Breast epithelium (tissue), 4 donors: ENCODE measurements at regions not wholly inside any gene's neighbourhood (a gene's known extent, or its start where the extent isn't known, plus 50 kb on each side); places are given as distances from the start of the nearest gene placed in this dataset.
"Not testable (repeated sequence)": the region's sequence is repeated elsewhere in the genome, so short reads cannot be mapped to it uniquely, and the experiment has no call there.

Experiments
- DNase-seq, 2 donors: peaks; one replicate each; pipeline ENCODE4 v3.0.0-alpha.2; 2019; ENCODE audit warnings: low spot score in 2 of 2
- H3K27ac ChIP-seq, 2 donors: fragments of 200-600 bp; sonication (generic) in 1 of 2; one replicate each; pipeline ENCODE4 v1.5.1; 2016 to 2019; ENCODE audit warnings: mild to moderate bottlenecking in 1 of 2
- H3K27me3 ChIP-seq, 2 donors: fragments of 200-600 bp; sonication (generic) in 1 of 2; one replicate each; pipeline versions ENCODE4 v1.5.1 to v1.6.0; 2017 to 2019; ENCODE audit warnings: control low read depth in 1 of 2, mild to moderate bottlenecking in 1 of 2
- H3K36me3 ChIP-seq: fragments of 200-600 bp; one replicate; pipeline ENCODE4 v1.5.1; 2019
- H3K4me1 ChIP-seq, 2 donors: fragments of 200-600 bp; sonication (generic); one replicate each; pipeline ENCODE4 v1.5.1; 2016 to 2019; ENCODE audit warnings: control low read depth in 1 of 2
- H3K4me3 ChIP-seq, 3 donors: fragments of 200-600 bp; sonication (generic); 1 replicate in 2 of 3; 2 replicates in 1 of 3; pipeline ENCODE4 v1.5.1; 2016 to 2019; ENCODE audit warnings: mild to moderate bottlenecking in 3 of 3, moderate library complexity in 2 of 3
- H3K9me3 ChIP-seq, 2 donors: fragments of 200-600 bp; sonication (generic) in 1 of 2; one replicate each; pipeline ENCODE4 v1.5.1; 2016 to 2019; ENCODE audit warnings: control low read depth in 1 of 2
- POLR2A ChIP-seq: fragments of 450-650 bp; IDR thresholded peaks from one replicate; pipeline ENCODE4 v1.6.1; 2016; ENCODE audit warnings: antibody characterized with exemption, mild to moderate bottlenecking, moderate library complexity
- POLR2AphosphoS5 ChIP-seq, 3 donors: sonication (generic); formaldehyde crosslinking; IDR thresholded peaks; one replicate each; pipeline ENCODE4 v1.6.1; 2017; ENCODE audit warnings: antibody characterized with exemption in 3 of 3
- intact Hi-C: fragments of 100-400 bp; cut with DNase I; formaldehyde crosslinking; loops from one replicate; pipeline ENCODE4 v1.15.1; 2023; ENCODE audit warnings: low total_unique reads
- TF ChIP-seq, protein P1 (sequence below), 3 donors: fragments of 450-650 bp; IDR thresholded peaks; one replicate each; pipeline ENCODE4 v1.5.1; 2016 to 2017; ENCODE audit warnings: antibody characterized with exemption in 3 of 3, mild to moderate bottlenecking in 3 of 3, moderate library complexity in 3 of 3

DNA sequence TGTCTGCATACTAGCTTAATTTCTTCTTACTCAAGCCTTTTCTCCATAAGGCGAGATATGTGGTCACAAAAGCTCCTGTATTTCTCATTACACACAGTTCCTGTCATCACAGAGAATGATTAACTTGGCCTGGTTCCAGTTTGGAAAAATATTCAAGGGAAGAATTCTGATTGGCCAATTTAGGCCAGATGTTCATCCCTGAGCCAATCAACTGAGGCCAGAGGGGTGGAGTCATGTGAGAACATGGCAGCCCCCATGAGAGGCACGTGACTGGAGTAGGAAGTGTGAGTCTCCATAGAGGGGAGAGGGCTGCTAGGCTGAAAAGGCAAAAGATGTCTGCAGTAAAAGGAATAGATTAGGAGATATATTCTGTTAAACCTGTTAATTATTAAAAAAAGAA is 167.5 kb upstream of the FRG2C start:
- DNase-seq, H3K9me3 ChIP-seq, intact Hi-C loops, H3K27ac ChIP-seq, H3K36me3 ChIP-seq, H3K4me3 ChIP-seq, H3K4me1 ChIP-seq, H3K27me3 ChIP-seq: not testable (repeated sequence)

DNA sequence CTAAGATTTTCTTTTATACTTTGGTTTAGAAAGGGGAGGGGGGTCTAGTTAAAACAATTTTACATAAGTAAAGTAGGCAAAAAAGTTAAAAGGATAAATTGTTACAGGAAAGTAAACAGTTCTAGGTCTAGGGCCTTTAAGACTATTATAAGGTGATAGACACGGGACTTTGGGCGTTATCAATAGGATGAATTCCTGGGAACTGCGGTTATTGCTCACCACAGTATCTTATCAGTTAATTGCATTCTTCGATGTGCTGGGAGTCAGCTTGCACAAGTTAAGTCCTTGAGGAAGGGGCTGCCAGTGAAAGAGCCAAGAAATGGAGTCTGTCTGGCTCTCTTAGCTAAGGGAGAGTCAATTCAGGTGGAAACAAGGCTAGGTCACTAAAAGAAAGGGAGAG is 163.8 kb upstream of the FRG2C start:
- DNase-seq, H3K27ac ChIP-seq, H3K4me1 ChIP-seq, H3K36me3 ChIP-seq, intact Hi-C loops, H3K27me3 ChIP-seq, H3K9me3 ChIP-seq, H3K4me3 ChIP-seq: not testable (repeated sequence)

DNA sequence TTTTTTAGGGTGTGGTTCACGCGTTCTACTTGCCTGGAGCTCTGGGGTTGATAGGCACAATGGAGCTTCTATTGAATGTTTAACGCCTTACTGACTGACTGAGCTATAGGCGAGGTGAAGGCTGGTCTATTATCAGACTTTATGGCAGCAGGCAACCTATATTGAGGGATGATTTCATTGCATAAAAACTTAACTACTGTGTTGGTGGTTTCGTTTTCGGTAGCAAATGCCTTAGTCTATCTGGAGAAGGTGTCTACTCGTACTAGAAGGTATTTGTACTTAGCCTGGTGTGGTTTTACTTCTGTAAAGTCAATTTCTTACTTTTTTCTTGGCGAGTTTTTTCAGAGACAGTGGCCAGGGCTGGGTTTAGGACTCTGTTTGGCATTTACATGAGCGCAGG is 162.0 kb upstream of the FRG2C start:
- H3K27me3 ChIP-seq, H3K27ac ChIP-seq, H3K4me1 ChIP-seq, H3K4me3 ChIP-seq, H3K36me3 ChIP-seq, DNase-seq, intact Hi-C loops, H3K9me3 ChIP-seq: not testable (repeated sequence)

DNA sequence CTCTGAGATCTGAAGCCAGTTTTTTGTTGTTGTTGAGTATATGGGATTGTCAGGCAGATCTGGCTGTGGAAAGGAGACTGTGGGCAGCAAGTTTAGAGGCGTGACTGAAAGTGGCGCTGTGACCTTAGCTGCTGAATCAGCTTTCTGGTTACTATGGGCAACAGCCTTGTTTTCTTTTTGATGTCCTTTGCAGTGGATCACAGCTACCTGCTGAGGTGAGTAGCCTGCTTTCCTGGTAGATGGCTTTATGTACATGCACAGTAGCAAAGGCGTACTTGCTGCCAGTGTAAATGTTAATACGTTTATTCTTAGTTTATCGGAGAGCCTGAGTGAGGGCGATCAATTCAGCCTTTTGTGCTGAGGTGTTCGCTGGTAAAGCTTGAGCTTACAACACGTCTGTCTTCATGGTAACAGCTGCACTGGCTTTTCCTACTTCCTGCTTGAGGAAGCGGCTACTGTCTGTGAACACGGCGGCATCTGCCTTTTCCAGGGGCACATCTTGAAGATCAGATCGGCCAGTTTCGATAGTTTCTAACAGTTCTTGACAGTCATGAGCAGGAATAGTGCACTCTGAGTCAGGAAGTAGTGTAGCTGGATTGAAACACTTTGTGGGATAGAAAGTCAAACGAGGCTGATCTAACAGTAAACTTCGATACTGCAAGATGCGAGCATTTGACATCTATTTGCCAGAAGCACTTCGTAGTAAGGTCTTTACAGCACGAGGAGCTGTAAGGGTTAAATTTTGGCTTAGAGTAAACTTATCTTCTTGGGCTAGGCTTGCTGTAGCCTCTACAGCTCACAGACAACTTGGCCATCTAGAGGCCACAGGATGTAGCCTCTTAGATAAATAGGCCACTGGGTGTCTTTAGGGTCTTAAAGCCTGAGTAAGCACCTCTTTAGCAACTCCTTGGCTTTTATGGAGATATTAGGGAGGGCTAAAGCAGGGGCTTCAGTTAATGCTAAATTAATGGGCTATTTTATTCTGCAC is 161.1 kb upstream of the FRG2C start:
- H3K27ac ChIP-seq = not testable (repeated sequence)

DNA sequence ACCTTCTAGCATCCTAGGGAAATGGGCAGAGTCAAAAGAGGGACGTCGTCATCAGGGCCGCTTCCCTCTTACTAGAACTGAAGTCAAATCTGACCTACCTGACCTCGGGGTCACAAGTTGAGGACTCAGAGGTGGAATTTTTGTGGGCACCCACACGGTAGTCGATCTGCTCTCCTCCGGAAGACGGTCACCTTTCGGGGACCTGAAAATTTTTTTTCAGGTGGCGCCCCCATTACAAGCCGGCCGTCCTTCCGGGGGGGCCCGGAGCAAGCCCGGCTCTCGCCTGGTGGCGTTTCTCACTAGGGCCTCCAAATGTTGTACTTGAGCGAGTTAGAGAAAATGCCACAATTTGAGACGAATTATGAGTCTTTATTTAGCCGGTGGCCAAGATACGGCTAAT is 157.5 kb upstream of the FRG2C start:
- H3K4me3 ChIP-seq = no peak overlapping the region
- no peaks in the 10 kb centered on the region for H3K27me3 ChIP-seq
- no peaks in the 10 kb centered on the region for H3K36me3 ChIP-seq
- no peak for DNase-seq
- intact Hi-C loops = no loop called here
- TF ChIP-seq POLR2AphosphoS5 (IDR thresholded peaks at IDR 0.05) (no peak), POLR2A (no peak)
- TF ChIP-seq, protein P1, sequence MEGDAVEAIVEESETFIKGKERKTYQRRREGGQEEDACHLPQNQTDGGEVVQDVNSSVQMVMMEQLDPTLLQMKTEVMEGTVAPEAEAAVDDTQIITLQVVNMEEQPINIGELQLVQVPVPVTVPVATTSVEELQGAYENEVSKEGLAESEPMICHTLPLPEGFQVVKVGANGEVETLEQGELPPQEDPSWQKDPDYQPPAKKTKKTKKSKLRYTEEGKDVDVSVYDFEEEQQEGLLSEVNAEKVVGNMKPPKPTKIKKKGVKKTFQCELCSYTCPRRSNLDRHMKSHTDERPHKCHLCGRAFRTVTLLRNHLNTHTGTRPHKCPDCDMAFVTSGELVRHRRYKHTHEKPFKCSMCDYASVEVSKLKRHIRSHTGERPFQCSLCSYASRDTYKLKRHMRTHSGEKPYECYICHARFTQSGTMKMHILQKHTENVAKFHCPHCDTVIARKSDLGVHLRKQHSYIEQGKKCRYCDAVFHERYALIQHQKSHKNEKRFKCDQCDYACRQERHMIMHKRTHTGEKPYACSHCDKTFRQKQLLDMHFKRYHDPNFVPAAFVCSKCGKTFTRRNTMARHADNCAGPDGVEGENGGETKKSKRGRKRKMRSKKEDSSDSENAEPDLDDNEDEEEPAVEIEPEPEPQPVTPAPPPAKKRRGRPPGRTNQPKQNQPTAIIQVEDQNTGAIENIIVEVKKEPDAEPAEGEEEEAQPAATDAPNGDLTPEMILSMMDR (IDR thresholded peaks at IDR 0.05) = no peak
- no peak overlapping the region for H3K27ac ChIP-seq
- H3K9me3 ChIP-seq = peaks cover 14 to 26% of the 10 kb centered on the region in 2 donors
- no peaks in the 10 kb centered on the region for H3K4me1 ChIP-seq

More for the DNA sequence above, 161.1 kb upstream of the FRG2C start:
- H3K36me3 ChIP-seq, intact Hi-C loops, H3K27me3 ChIP-seq, H3K4me1 ChIP-seq, H3K9me3 ChIP-seq, DNase-seq: not testable (repeated sequence)
- peak overlapping the region in 2 of 3 donors; percentile 12 to 46 for H3K4me3 ChIP-seq

DNA sequence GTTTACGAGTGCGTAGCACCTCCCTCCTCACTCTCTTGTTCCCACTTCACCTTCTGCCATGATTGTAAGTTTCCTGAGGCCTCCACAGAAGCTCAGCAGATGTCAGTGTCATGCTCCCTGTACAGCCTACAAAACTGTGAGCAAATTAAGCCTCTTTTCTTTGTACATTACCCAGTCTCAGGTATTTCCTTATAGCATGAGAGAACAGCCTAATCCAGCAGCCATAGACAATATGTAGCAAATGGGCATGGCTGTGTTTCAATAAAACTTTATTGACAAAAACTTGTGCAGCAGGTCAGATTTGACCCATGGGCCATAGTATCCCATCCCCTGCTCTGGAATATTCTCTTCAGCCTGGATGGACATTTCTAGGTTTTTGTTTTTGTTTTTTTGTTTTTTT is 156.2 kb upstream of the FRG2C start:
- DNase-seq, H3K4me1 ChIP-seq, H3K27me3 ChIP-seq, H3K27ac ChIP-seq, H3K4me3 ChIP-seq, H3K36me3 ChIP-seq, intact Hi-C loops: not testable (repeated sequence)
- H3K9me3 ChIP-seq = peaks cover 25 to 29% of the 10 kb centered on the region in 2 donors

DNA sequence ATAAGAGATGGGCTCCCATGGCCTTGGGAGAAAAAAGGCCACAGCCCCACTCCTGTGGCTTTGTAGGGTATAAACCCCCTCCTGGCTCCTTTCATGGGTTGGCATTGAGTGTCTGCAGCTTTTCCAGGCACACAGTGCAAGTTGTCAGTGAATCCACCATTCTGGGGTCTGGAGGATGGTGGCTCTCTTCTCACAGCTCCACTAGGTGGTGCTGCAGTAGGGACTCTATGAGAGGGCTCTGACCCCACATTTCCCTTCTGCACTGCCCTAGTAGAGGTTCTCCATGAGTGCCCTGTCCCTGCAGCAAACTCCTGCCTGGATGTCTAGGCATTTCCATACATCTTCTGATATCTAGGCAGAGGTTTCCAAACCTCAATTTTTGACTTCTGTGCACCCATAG is 136.5 kb upstream of the FRG2C start:
- H3K36me3 ChIP-seq, H3K27me3 ChIP-seq, H3K4me1 ChIP-seq, H3K4me3 ChIP-seq, intact Hi-C loops, DNase-seq, H3K27ac ChIP-seq, H3K9me3 ChIP-seq: not testable (repeated sequence)

DNA sequence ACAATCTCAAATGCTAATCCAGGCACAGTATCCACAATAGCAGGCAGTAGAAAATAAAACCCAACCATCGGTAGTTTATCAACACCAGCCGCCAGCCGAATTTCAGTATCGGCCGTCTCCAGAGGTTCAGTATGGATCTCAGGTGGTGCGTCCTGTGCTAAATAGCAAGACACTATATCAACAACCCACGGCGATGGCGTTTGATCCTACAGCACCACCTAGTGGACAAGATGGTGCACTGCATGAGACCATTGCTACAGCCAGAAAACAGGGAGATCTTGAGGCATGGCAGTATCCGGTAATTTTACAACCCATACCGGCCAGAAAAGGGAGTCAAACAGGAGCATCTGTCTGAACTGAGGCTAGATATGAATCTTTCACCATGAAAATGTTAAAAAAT is 112.0 kb upstream of the FRG2C start:
- H3K27ac ChIP-seq, H3K27me3 ChIP-seq, H3K4me3 ChIP-seq, H3K4me1 ChIP-seq, H3K9me3 ChIP-seq, H3K36me3 ChIP-seq, intact Hi-C loops, DNase-seq: not testable (repeated sequence)
- TF ChIP-seq, protein P1 (IDR thresholded peaks at IDR 0.05) = peak in 1 of 3 donors; percentile 30

DNA sequence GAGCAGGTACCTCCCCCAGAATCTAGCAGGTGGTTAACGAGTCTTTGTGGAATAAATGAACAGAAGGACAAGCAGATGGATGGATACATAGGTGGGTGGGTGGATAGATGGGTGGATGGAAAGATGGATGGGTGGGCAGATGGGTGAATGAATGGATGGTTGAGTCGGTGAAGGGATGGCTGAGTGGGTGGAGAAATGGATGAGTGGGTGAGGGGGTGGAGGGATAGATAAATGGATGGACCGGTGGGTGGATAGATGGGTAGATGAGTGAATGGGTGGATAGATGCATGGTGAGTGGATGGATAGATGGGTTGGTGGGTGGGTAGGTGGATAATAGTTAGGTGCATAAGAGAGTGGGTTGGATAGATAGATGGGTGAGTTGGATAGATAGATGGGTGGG is 99.7 kb upstream of the FRG2C start:
- H3K9me3 ChIP-seq, H3K36me3 ChIP-seq, H3K27ac ChIP-seq, H3K27me3 ChIP-seq, intact Hi-C loops, H3K4me1 ChIP-seq, H3K4me3 ChIP-seq, DNase-seq: not testable (repeated sequence)

DNA sequence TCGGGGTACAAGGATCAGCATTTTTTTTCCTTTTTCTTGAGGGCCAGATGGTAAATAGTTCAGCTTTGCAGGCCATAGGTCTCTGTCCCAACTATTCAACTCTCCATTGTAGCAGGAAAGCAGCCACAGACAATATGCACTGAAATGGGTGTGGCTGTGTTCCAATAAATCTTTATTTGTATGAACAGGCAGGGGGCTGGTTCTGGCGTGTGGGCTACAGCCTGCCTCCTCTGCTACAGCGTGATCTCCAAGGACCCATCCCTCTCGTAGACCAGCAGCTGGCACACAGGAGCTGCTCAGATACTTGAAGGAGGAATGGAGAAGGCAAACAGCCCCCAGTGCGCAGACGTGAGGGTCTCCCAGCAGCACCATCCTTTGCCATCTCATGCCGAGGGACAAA is 91.8 kb upstream of the FRG2C start:
- H3K27ac ChIP-seq, intact Hi-C loops, H3K27me3 ChIP-seq, H3K4me3 ChIP-seq, H3K36me3 ChIP-seq, H3K9me3 ChIP-seq, DNase-seq, H3K4me1 ChIP-seq: not testable (repeated sequence)

DNA sequence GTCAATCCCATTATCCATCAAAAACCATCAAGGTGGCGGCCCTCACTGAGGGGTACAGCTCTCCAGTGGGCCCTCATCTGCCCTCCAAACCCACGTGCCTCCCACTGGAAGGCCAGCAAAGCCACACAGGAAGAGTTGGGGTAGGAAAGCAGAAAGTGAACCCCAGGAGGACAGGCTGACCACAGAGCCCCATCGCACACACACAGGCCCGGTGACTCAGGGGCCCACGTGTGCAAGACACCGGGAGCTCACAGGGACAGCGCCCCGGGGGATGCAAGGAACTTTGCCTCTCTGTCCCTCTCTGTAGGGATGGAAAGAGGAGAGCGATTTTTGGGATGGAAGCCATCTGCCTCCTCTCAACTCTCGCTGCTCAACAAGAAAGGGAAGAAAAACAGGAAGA is 85.0 kb upstream of the FRG2C start:
- H3K36me3 ChIP-seq, DNase-seq, H3K4me1 ChIP-seq, H3K27me3 ChIP-seq, H3K27ac ChIP-seq, intact Hi-C loops, H3K9me3 ChIP-seq: not testable (repeated sequence)
- peak overlapping the region in 2 of 3 donors; percentile 55 to 64 for H3K4me3 ChIP-seq
